ENCODE measurements at regions not wholly inside any gene's neighbourhood (a gene's known extent, or its start where the extent isn't known, plus 50 kb on each side); places are given as distances from the start of the nearest gene placed in this dataset.

DNA sequence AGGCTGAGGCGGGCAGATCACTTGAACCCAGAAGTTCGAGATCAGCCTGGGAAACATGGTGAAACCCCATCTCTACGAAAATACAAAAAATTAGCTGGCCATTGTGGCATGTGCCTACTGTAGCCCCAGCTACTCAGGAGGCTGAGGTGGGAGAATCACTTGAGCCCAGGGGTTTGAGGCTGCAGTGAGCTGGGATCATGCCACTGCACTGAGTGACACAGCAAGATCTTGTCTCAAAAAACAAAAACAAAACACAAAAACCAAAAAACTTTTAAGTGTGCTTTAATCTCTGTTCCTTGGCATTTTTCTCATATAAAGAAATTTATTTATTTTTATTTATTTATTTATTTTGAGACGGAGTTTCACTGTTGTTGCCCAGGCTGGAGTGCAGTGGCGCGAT lies 208.2 kb downstream of the URB2 start:
- Mint-ChIP-seq H3K27ac (no peak overlapping the region), H3K4me1 (ENCODE audit: low read depth) (no peaks in the 10 kb centered on the region), H3K9me3 (no peaks in the 10 kb centered on the region), H3K36me3 (ENCODE audit: low read depth) (no peaks in the 10 kb centered on the region), H3K4me3 (no peak overlapping the region), H3K27me3 (ENCODE audit: insufficient read depth) (peaks cover 6% of the 10 kb centered on the region)
- no peak for DNase-seq
- TF ChIP-seq, protein P1, sequence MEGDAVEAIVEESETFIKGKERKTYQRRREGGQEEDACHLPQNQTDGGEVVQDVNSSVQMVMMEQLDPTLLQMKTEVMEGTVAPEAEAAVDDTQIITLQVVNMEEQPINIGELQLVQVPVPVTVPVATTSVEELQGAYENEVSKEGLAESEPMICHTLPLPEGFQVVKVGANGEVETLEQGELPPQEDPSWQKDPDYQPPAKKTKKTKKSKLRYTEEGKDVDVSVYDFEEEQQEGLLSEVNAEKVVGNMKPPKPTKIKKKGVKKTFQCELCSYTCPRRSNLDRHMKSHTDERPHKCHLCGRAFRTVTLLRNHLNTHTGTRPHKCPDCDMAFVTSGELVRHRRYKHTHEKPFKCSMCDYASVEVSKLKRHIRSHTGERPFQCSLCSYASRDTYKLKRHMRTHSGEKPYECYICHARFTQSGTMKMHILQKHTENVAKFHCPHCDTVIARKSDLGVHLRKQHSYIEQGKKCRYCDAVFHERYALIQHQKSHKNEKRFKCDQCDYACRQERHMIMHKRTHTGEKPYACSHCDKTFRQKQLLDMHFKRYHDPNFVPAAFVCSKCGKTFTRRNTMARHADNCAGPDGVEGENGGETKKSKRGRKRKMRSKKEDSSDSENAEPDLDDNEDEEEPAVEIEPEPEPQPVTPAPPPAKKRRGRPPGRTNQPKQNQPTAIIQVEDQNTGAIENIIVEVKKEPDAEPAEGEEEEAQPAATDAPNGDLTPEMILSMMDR (IDR thresholded peaks at IDR 0.05): no peak

DNA sequence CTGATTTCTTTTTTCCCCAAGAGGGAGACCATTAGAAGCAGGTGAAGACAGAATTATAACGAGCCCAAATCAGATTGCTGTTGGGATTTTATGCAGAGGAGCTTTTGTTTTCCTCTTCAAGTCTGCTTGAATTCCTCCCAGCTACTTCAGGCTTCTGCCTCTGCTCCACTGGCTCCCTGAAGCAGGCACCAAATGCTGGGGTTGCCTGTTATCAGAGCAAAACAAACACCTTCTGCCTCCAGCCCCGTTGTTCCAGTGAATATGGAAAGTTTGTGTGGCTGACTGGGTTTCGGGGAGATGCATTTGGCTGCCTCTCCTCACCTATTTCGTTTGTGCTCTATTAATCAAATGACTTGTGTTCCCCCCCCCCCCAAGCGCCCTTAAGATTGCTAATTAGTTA lies 209.2 kb downstream of the URB2 start:
- H3K27me3 Mint-ChIP-seq (ENCODE audit: insufficient read depth): peaks cover 6% of the 10 kb centered on the region
- H3K27ac Mint-ChIP-seq: no peak overlapping the region
- no peak overlapping the region for H3K4me3 Mint-ChIP-seq
- no peaks in the 10 kb centered on the region for H3K9me3 Mint-ChIP-seq
- DNase-seq: no peak
- no peaks in the 10 kb centered on the region for H3K36me3 Mint-ChIP-seq (ENCODE audit: low read depth)
- H3K4me1 Mint-ChIP-seq (ENCODE audit: low read depth): no peaks in the 10 kb centered on the region
- TF ChIP-seq, protein P1 (IDR thresholded peaks at IDR 0.05): no peak

DNA sequence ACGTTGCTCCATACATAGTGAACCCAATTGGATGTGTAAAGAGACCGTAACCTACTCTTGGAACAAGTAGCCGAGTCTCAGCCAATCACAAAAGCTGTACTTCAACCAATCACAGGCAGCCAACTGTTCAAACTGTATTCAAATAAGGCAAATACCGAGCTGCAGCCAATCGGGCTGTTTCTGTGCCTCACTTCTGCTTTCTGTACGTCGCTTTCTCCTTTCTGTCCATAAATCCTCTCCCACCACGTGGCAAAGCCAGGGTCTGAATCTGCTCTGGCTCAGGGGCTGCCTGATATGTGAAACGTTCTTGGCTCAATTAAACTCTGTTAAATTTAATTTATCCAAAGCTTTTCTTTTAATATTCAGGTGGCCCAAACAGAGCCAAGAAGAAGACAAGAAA lies 210.3 kb downstream of the URB2 start:
- no peak overlapping the region for H3K27ac Mint-ChIP-seq
- no peaks in the 10 kb centered on the region for H3K36me3 Mint-ChIP-seq (ENCODE audit: low read depth)
- no peak for DNase-seq
- H3K27me3 Mint-ChIP-seq (ENCODE audit: insufficient read depth): peaks cover 5% of the 10 kb centered on the region
- no peak overlapping the region; the same call in 1 of the 2 replicates for H3K4me3 Mint-ChIP-seq
- TF ChIP-seq, protein P1 (IDR thresholded peaks at IDR 0.05): no peak
- no peaks in the 10 kb centered on the region for H3K9me3 Mint-ChIP-seq
- no peaks in the 10 kb centered on the region for H3K4me1 Mint-ChIP-seq (ENCODE audit: low read depth)

DNA sequence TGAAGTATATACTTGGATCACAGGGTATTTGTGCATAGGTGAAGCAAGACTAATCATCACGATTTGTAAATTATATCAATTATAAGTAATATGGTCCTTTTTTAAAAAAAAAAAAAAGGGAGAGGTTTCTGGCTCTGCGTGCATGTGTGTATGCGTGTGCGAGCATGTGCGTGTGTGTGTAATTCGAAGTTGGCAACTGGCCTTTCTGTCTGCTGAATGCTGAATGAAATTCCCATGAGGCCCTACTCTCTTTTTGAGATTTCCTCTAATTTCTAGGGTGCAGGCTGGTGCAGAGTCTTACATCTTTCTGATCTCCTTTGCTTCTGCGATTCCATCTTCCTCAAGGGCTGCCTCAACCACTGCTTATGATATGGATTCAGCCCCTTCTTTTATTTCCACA lies 212.2 kb downstream of the URB2 start:
- Mint-ChIP-seq H3K9me3 (no peaks in the 10 kb centered on the region), H3K4me3 (no peak overlapping the region), H3K36me3 (ENCODE audit: low read depth) (no peaks in the 10 kb centered on the region), H3K27ac (no peak overlapping the region), H3K4me1 (ENCODE audit: low read depth) (no peaks in the 10 kb centered on the region), H3K27me3 (ENCODE audit: insufficient read depth) (peaks cover 3% of the 10 kb centered on the region)
- TF ChIP-seq, protein P1 (IDR thresholded peaks at IDR 0.05): no peak
- no peak for DNase-seq

DNA sequence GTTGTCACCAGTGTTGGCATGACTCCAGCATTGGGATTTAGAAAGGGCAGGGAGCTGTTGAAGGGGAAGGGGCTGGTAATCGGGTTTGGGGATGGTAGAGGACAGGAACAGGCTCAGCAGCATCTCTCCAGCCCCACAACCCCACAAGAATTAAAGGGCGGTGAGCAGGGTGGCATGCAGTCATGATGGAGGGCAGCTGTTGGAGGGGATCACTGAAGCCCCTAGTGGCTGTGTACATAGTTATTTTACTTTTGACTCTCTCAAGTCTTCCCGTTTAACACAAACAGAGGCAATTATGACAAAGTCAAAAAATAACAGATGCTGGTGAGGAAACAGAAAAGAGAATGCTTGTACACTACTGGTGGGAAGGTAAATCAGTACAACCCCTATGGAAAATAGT lies 213.8 kb downstream of the URB2 start:
- no peak overlapping the region for H3K27ac Mint-ChIP-seq
- H3K4me3 Mint-ChIP-seq: no peak overlapping the region
- H3K9me3 Mint-ChIP-seq: no peaks in the 10 kb centered on the region
- no peak for DNase-seq
- H3K4me1 Mint-ChIP-seq (ENCODE audit: low read depth): peaks cover 9% of the 10 kb centered on the region
- no peaks in the 10 kb centered on the region for H3K36me3 Mint-ChIP-seq (ENCODE audit: low read depth)
- peaks cover 3% of the 10 kb centered on the region for H3K27me3 Mint-ChIP-seq (ENCODE audit: insufficient read depth)
- TF ChIP-seq, protein P1 (IDR thresholded peaks at IDR 0.05): no peak

DNA sequence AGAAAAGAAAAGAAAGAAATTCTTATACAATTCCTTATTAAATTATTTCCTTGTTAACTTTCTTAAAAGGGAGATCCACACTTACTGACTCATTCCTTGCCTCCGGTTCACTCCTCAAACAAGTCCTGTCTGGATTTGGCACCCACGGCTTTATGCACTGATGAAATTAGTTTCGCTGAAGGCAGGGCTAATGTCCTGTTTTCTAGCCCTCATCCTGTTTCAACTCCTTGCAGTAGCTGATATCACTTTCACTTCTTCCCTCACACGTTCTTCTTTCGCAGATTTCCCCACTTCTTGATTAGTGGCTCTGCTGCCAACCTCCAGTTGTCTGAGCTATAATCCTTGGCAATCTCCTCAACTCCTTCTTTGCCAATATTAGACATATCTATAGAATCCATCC lies 215.2 kb downstream of the URB2 start:
- no peaks in the 10 kb centered on the region for H3K9me3 Mint-ChIP-seq
- H3K27ac Mint-ChIP-seq: no peak overlapping the region
- no peak for DNase-seq
- TF ChIP-seq, protein P1 (IDR thresholded peaks at IDR 0.05): no peak
- peaks cover 3% of the 10 kb centered on the region for H3K27me3 Mint-ChIP-seq (ENCODE audit: insufficient read depth)
- peaks cover 9% of the 10 kb centered on the region for H3K4me1 Mint-ChIP-seq (ENCODE audit: low read depth)
- no peak overlapping the region for H3K4me3 Mint-ChIP-seq
- H3K36me3 Mint-ChIP-seq (ENCODE audit: low read depth): no peaks in the 10 kb centered on the region

All from HFFc6 (cell line).